SK-N-MC (cell line): ENCODE measurements at regions not wholly inside any gene's neighbourhood (a gene's known extent, or its start where the extent isn't known, plus 50 kb on each side); places are given as distances from the start of the nearest gene placed in this dataset.

Source experiments
- DNase-seq: peaks from one replicate; pipeline ENCODE4 v3.0.0-alpha.2; 2011; ENCODE audit warnings: low read depth, low spot score
- H3K27ac ChIP-seq: fragments of 200-600 bp; sonication (generic); 2 replicates; pipeline ENCODE4 v1.5.1; 2016; ENCODE audit warnings: mixed run types
- H3K36me3 ChIP-seq: fragments of 200-600 bp; sonication (generic); 2 replicates; pipeline ENCODE4 v1.6.1; 2017; ENCODE audit warnings: antibody characterized with exemption, low read length, mixed read lengths; ENCODE audit not compliant: insufficient read depth
- H3K4me3 ChIP-seq: fragments of 200-600 bp; sonication (generic); 2 replicates; pipeline ENCODE4 v1.5.1; 2016
- H3K9ac ChIP-seq: fragments of 200-600 bp; sonication (generic); 2 replicates; pipeline ENCODE4 v1.8.0; 2017; ENCODE audit warnings: mixed run types, mixed read lengths; ENCODE audit not compliant: insufficient read length
- H3K9me3 ChIP-seq: fragments of 200-600 bp; sonication (generic); 2 replicates; pipeline ENCODE4 v1.6.1; 2017; ENCODE audit warnings: low read depth, mild to moderate bottlenecking, antibody characterized with exemption, low read length, moderate library complexity, mixed read lengths
- EZH2 ChIP-seq: fragments of 200-600 bp; sonication (generic); IDR thresholded peaks from one replicate; pipeline ENCODE4 v1.6.1; 2017; ENCODE audit warnings: antibody characterized with exemption
- FOXP2 ChIP-seq: optimal IDR thresholded peaks from 2 replicates; pipeline ENCODE3; 2011; ENCODE audit warnings: mild to moderate bottlenecking, moderate library complexity; ENCODE audit not compliant: insufficient read depth; ENCODE audit errors: extremely low read length, control extremely low read depth
- POLR2AphosphoS5 ChIP-seq: IDR thresholded peaks from 2 replicates; pipeline ENCODE4 v1.6.1; 2012; ENCODE audit warnings: mild to moderate bottlenecking, low read depth, low read length, borderline replicate concordance

DNA sequence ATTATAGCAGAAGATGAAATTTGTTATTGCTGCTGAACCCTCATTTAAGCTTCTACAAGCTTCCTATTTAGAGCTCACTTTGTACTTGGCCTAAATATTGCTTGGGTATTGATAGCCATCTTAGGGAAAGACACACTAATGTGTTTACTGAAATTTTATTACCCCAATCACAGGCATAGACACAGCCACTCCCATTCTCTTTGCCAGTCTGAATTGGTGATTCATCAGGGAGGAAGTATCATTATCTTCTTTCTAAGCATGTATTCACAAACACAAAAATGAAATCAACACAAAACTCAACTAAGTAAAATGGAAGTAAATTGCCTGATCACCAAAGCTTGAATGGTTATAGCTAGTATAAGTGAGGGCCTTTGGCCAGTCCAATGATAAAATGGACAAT is 666.3 kb downstream of the TSN start:
- no peak for DNase-seq
- no peak overlapping the region for H3K4me3 ChIP-seq
- H3K36me3 ChIP-seq, result no peaks in the 10 kb centered on the region
- H3K27ac ChIP-seq, result no peak overlapping the region
- H3K9ac ChIP-seq, result no peak overlapping the region
- TF ChIP-seq FOXP2, result no peak
- no peaks in the 10 kb centered on the region for H3K9me3 ChIP-seq

GRCh38 chr2:122422384-122422991 is 667.0 kb downstream of the TSN start:
- Histone ChIP-seq H3K9me3 (no peaks in the 10 kb centered on the region), H3K9ac (no peak overlapping the region), H3K36me3 (no peaks in the 10 kb centered on the region), H3K27ac (no peak overlapping the region), H3K4me3 (no peak overlapping the region)
- TF ChIP-seq POLR2AphosphoS5 (no peak), EZH2 (no peak), FOXP2 (no peak)
- DNase-seq, result no peak

- Histone ChIP-seq H3K9ac (no peak overlapping the region), H3K36me3 (no peaks in the 10 kb centered on the region), H3K9me3 (no peaks in the 10 kb centered on the region), H3K4me3 (no peak overlapping the region), H3K27ac (no peak overlapping the region)
- no peak for DNase-seq
- TF ChIP-seq EZH2, result no peak
- TF ChIP-seq POLR2AphosphoS5, result no peak
- TF ChIP-seq FOXP2, result no peak
Observed at GRCh38 chr2:122423934-122424333, 668.5 kb downstream of the TSN start.

- no peak overlapping the region for H3K4me3 ChIP-seq
- DNase-seq, result no peak
- H3K27ac ChIP-seq, result no peak overlapping the region
- no peak overlapping the region for H3K9ac ChIP-seq
- TF ChIP-seq EZH2 (no peak), FOXP2 (no peak), POLR2AphosphoS5 (no peak)
- no peaks in the 10 kb centered on the region for H3K9me3 ChIP-seq
- no peaks in the 10 kb centered on the region for H3K36me3 ChIP-seq
Observed at GRCh38 chr2:122433123-122433754, 677.8 kb downstream of the TSN start.

DNA sequence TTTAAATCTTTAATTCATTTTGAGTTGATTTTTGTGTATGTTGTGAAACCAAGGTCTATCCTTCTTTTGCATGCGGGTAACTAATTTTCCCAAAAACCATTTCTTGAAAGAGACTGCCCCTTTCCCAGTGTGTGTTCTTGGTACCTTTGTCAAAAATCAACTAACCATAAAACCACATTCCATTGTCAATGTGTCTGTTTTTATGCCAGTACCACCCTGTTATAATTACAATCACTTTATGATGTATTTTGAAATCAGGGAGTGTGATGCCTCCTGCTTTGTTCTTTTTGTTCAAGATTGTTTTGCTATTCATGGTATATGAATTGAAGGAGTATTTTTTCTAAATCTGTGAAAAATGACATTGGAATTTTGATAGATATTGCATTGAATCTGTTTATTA is 689.6 kb downstream of the TSN start:
- TF ChIP-seq FOXP2 (no peak), POLR2AphosphoS5 (no peak), EZH2 (no peak)
- Histone ChIP-seq H3K27ac (no peak overlapping the region), H3K36me3 (no peaks in the 10 kb centered on the region)

DNA sequence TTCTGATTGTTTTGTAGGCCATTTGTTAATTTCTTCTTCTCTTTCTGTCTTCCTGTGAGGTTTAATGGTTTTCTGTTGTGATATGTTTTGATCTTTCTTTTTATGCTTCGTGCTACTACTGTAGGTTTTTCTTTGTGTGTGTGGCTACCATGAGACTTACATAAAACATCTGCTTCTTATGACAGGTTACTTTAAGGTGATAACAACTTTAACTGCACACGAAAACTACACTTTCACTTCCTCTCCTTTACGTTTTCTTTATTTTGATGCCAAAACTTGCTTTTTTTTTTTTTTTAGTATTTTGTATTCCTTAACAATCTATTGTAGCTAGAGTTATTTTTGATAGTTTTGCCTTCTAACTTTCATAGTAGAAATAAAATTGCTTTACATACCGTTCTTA is 691.3 kb downstream of the TSN start:
- H3K4me3 ChIP-seq, result no peak overlapping the region
- no peak overlapping the region for H3K9ac ChIP-seq
- H3K36me3 ChIP-seq, result no peaks in the 10 kb centered on the region
- TF ChIP-seq EZH2 (no peak), FOXP2 (no peak), POLR2AphosphoS5 (no peak)
- DNase-seq, result no peak
- H3K27ac ChIP-seq, result no peak overlapping the region
- 0 out of 2 replicates have a peak, but pooled peaks cover 4% of the 10 kb centered on the region for H3K9me3 ChIP-seq

More for the DNA sequence above, 689.6 kb downstream of the TSN start:
- Histone ChIP-seq H3K9me3 (0 out of 2 replicates have a peak, but pooled peaks cover 4% of the 10 kb centered on the region), H3K9ac (no peak overlapping the region), H3K4me3 (no peak overlapping the region)
- no peak for DNase-seq

DNA sequence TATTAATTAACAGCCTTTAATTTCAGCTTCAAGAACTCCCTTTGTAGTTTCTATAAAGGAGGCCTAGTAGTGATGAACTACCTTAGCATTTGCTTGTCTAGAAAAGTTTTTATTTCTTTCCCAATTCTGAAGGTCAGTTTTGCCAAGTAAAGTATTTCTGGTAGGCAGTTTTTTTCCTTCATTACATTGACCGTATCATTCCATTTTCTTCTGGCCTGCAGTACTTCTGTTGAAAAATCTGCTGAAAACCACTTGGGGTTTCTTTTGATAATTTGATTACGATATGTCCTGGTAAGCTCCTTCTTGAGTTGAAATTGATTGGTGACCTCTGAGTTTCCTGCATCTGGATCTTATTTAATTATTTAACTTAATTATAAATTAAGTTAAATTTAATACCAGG is 691.8 kb downstream of the TSN start:
- TF ChIP-seq FOXP2, result no peak
- TF ChIP-seq POLR2AphosphoS5, result no peak
- TF ChIP-seq EZH2, result no peak
- Histone ChIP-seq H3K9ac (no peak overlapping the region), H3K4me3 (no peak overlapping the region), H3K27ac (no peak overlapping the region), H3K36me3 (no peaks in the 10 kb centered on the region), H3K9me3 (0 out of 2 replicates have a peak, but pooled peaks cover 4% of the 10 kb centered on the region)
- no peak for DNase-seq

DNA sequence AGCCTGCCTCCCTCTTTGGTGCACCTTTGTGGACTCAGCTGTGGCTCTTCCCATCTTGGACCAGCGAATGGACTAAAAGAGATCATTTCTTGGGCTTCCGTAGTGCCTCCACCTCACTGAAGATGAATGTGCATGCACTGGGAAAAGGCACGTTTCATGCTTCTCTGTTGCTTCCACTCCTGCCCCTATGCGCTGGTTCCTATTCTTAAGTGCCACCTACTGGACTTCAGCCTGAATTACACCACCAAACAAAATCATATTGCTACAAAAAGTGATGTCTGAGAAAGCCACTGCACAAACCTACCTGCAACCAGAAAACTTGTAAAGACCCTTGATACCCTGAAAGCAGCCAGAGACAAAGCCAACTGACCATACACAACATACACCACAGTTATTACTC is 695.6 kb downstream of the TSN start:
- Histone ChIP-seq H3K9me3 (0 out of 2 replicates have a peak, but pooled peaks cover 4% of the 10 kb centered on the region), H3K27ac (no peak overlapping the region), H3K36me3 (no peaks in the 10 kb centered on the region), H3K9ac (no peak overlapping the region), H3K4me3 (no peak overlapping the region)
- TF ChIP-seq POLR2AphosphoS5 (no peak), FOXP2 (no peak), EZH2 (no peak)
- DNase-seq, result no peak
